GM19043 (cell line): ENCODE measurements at regions not wholly inside any gene's neighbourhood (a gene's known extent, or its start where the extent isn't known, plus 50 kb on each side); places are given as distances from the start of the nearest gene placed in this dataset.

Experiments
- ATAC-seq: cut with Tn5 transposase; IDR thresholded peaks from one replicate; pipeline ENCODE4 v1.9.1; 2021; ENCODE audit warnings: low read depth; ENCODE audit not compliant: unreplicated experiment

DNA sequence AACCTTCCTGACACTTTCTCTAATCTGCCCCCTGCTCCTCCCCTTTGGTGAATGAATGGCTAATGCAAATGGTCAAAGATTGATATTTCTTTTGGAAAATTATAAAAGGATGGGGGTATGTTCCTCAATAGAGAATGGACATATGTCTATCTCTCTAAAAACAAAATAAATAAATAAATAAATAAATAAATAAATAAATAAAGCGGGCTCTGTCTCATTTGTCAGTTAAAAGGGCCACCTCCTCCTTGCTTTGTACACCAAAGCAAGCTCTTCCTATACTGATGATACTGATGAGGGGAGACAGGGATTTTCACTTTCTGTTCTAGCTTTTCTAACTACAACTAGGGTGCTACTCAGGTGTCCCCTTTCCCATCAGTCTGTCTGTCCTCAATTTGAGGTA is 135.5 kb upstream of the SPACA1 start:
- ATAC-seq: no peak

DNA sequence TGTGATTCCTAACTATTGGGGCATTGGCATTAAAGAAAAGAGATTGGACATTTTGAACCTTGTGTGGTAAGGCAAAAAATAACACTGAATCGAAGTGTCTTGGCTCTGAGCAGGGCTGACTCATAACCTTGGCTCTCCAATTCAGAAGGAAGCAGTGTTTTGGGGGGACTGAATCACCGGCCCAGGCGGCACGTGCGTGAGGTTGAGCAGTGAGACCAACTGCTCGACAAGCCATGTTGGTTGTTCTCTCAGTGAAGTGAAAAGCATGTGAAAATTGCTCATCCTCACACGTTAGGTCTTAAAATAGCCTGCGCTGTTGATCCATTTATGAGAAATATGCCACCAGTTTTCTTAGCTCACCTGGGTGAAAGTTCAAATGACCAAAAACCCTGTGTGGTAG is 137.8 kb upstream of the SPACA1 start:
- no peak for ATAC-seq

DNA sequence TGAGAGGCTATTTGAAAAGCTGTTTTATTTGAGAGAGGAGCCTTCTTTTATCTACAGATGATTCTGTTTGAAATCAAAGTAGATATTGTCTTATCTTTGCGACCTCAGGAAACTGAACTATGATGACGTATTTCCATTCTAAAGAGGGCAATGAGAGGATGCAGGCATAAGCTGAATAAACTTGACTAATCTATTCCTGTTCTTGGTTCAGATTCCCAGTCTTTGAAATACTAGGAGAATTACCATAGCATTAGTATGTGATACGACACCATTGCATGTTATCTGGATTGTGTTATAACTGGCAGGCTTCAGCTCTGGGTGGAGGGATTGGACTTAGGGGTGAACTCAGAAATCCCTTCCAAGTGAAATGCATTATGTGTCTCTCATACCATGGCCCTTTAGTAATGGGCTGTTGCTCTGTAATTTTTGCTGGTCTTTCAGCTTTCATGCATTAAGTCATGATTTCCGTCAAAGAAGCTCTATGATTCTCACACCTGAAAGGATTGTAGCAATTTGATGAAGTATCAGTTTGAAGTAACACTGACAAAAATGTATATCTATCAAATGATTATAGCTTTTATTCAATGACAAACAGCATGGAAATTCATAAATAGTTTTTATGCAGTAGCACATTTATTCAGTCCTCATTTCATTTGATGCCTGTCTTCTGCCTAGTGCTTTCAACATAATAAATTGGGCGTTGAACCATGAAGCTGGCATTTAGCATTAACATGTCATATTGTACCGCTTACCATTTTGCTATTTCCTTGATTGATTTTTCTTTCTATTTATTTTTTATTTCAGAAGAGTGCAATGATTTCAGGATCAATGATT is 138.4 kb upstream of the SPACA1 start:
- no peak for ATAC-seq

DNA sequence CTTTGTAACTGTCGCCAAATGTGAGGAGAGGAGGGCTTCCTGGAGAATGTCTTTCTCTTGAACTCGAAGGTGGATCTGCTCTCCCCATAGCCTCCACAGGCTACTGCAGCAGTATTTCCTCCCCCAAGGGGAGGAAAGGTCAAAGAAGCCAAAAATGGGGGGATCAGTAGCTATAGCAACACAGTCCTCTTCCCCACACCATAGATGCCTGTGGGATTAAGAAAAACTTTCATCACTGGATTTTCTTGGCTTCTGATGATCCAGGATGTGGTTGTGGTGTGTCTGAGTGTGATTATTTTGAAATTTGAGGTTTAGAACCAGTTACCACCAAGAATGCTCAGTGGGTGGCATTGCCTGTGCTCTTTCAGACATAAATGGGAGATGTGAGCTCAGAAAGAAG is 140.1 kb upstream of the SPACA1 start:
- peak; percentile 49 for ATAC-seq

DNA sequence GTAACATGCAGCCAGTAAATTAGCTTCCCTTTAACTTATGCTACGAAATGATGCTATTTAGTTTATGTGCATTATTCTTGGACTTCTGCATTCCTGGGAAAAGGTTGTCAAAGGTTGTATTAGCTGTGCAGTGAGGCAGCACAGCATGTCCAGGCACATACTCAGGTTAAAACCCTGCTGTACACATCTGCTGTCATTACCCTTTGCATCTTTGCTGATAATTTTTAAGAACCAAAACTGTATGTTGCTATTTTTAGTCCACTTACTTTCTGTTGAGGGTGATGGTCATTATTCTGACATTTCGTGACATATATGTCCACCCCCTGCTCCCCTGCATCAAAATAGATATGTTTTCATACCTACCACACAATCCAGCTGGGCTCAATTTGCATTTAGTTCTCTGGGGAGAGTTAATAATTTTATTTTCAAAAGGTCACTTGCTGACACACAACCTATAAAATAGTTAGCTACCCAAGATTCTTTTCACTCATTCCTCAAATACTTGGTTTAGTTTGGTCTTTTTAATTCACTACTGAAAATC is 142.5 kb upstream of the SPACA1 start:
- peak; percentile 85 for ATAC-seq

DNA sequence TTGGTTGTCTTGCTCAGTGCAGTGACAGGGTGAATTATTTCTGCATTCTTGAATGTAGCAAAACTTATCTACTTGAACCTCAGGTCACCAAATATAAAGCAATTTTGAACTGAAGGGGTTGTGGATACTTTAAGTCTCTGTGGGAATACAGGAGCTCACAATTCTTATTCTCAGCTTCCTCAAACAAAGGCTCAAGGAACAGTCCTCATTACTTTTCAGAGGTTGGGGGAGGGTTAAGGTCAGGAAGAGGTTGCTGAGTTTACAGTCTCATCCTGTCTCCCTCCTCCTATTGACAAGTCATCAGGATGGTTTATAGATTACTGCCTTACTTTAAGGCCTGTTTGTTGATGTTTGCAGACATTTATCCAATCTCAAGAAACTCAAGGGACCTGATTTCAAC is 143.6 kb upstream of the SPACA1 start:
- ATAC-seq: no peak

DNA sequence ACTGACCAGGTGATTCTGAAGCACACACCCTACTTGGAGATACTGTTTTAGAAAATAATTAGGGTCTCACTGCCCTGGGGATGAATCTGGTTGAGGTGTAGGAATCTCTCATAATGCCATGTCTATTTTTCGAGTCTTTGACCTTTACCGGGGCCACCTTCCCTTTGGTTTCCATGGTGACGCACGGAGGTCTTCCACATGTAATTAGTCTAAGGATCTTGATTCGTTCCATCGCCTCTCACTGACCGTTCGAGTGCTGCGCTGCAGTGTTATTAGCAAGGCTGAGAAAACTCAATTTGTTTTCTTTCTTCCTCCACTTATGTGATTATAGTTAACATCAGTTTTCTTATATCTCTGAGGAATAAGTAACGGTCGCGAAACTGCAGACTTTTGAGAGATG is 144.3 kb upstream of the SPACA1 start:
- no peak for ATAC-seq

DNA sequence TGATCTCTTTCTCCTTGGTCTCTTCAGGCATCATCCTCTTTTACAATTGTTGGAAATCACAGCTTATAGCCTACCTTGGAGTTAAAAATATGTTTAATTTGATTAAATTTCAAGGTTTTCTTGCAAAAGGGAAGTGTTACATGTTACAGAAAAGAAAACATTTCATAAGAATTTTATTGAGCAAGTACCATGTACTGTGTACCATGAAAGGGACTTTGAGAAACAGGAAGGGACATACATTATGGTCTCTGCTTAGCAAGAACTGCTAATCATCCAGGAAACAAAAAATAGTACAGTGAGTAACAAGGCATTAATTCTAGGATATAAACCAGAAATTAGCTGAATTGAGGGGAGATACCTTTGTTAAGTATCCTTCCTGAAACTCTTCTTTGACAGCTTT is 145.3 kb upstream of the SPACA1 start:
- ATAC-seq: no peak

DNA sequence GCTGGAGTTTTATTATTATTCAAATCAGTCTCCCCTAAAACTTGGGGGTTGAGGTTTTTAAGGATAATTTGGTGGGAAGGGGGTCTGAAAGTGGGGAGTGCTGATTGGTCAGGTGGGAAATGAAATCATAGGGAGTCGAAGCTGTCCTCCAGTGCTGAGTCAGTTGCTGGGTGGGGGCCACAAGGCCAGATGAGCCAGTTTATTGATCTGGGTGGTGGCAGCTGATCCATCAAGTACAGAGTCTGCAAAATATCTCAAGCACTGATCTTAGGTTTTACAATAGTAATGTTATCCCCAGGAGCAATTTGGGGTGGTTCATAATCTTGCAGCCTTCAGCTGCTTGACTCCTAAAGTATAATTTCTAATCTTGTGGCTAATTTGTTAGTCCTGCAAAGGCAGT is 146.0 kb upstream of the SPACA1 start:
- no peak for ATAC-seq

DNA sequence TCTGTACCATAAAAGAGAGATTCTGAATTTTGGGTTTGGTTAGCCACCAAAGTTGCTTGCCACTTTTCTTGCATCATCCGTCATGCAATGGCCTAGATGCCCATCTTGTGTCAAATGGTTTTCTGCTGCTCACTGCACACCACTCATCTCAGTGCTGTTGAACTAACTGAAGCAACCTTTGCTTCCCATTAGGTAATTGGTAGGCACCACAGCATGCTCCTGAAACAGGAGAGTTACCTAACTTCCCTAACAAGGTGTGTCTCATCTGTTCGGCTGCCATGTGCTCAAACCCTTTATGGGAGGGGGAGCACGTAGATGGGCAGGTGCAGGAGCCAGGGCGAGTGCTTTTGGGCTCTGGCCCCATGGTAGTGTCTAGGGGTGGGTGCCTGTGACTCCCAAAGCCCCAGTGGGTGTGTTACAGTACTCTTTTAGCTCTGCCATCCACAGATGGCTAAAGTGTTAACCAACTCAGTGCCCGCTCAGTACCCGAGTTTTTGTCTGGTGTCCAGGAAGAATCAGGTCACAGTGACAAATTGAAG is 147.4 kb upstream of the SPACA1 start:
- ATAC-seq: no peak

DNA sequence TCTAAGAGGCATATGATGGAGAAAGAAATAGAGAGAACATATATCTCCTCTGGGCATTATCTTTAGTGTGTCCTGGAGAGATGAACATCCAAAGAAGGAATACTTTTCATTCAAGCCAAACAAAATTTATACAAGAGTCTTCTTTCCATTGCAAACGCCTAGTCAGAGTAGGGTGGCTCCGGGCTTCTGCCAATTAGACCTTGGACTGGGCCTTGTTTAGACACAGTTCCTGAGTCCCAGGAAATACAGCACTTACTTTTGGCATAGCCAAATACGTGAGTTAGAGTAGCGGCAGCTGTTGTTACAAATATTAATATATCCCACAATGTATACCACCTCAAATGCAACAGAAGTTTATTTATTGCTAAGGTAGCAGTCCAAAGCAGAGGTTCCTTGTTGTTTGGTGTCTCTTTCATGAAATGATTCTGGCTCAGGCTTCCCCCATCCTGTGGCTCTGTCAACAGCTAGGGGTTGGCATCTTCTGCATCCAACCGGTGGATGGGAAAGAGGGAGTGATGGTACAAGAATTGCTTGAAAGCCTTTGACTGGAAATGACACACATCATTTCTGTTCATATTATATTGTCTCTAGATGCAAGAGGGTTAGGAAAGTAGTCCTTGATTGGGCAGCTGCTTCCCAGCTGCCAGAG is 148.0 kb upstream of the SPACA1 start:
- no peak for ATAC-seq

DNA sequence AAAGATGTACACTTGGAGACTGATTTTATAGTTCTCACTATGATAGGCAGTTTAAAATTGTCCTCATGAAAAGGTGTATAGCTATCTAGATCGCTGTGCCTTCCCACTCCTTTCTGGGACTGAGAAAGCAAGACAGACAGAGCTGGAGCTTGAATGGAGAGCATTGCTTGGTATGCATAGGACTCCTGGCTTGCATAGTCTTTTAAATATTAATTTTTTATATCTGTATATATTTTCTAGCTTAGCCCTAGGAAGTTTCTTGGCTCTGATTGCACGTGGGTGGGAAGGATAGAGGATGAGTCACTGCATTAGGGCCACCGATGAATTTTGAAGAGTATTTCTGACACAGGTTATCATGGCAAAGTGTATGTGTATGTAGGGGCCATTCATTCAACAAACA is 150.0 kb upstream of the SPACA1 start:
- ATAC-seq: no peak

DNA sequence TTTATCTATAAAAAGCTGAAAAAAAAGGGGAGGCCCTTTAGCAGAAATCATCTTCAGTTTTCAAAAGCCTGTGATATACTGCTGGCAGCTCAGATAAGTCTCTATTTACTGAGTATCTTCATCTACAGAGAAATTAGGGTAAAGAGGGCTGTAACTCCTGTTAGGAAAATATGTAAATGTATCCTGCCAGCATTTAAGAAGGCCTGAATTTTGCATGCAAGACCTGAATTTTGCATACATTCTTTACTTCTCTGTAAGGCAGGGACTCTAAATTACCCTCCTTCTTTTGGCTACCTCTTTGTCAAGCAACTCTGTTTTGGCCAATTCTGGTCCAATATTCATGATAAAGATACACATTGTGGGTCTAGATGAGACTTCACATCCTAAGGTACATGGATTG is 150.6 kb upstream of the SPACA1 start:
- no peak for ATAC-seq

DNA sequence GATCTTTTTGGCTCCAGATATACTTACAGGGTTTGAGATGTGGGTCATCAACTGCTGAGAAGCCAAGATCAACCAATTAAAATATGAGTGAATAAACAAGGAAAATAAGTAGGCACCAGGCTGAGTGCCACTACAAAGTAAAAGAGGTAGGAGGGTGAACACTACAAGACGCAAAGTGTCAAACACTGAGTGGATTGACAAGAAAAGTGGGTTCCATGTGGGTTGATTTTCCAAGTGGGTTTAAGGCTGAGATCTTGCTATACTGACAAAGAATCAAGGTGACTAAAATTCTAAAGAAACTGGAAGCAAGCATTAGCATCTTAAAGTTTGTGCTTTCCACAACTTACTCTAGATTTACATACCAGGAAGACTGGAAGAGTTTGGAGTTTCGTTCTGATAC is 160.4 kb upstream of the SPACA1 start:
- no peak for ATAC-seq

DNA sequence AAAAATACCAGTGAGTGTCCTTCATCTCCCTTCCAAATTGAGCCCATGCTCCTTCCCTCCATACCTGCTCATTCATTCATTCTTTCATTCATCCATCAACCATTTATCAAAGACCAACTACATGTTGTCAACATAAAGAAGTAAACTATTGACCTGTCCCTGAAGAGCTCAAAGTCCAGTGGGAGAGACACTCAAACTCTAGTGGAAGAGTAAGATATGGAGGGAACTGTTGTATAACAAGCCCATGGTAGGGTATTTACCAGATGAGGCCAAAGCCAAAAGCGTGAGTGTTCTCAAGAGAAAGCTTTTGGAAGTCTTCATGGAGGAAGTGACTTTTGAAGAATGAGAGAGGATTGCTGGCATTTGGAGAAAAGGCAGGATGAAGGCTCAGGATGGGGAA is 163.4 kb upstream of the SPACA1 start:
- ATAC-seq: no peak

DNA sequence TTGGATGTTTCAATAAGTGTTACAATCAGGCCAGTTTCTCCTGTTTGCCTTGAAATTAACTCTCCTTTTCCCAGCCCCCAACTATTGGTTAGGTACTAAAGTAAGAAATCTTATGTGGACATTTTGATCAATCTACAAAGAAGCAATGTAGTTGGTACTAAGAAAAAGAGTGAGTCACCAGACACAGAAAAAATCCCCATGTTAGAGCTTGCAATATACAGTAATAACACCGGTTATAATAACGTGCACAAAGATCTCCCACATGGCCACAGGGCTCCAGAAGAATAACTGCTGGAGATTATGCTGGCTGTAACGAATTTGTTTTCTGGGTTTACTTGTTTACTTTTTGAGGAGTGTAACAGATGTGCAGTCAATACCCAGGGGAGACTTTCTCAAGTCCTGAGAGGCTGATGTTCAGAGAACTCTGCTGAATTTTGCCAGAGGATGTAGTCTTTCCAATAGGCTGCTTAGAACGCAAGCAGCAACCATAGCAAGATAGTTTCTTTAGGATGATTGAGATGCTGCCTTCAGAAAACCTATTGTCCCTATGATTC is 166.2 kb upstream of the SPACA1 start:
- ATAC-seq: no peak

DNA sequence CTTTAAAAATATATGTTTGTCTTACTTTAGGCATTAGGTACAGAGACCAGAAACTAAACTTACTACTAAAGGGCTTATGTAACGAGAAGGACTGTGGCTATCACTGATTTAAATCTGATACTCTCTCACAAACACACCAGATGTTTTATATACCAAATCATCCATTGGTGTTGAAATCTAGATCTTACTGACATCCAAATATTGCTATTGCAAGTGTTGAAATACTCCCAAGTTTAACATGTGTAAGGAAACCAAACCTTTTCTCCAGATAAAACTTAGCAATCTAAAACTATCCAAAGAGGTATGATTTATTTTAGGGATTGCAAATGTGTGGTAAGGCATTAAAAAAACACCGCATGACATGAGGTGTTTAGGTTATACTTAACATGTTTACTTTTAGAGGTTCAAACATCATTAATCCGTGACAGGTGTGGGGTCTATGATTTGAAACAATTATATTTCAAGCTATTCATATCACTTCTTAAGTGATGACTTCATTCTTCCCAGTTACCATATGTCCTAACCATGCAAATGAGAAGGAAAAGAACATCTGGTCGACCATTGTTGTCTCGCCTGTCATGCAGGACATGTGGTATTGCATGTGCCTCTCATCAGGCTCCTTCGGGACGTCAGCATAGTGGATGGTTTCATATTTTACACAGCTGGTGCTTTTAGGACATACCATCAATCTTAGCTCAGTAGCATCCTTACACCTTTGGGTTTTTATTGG is 168.3 kb upstream of the SPACA1 start:
- peak; percentile 55 for ATAC-seq

DNA sequence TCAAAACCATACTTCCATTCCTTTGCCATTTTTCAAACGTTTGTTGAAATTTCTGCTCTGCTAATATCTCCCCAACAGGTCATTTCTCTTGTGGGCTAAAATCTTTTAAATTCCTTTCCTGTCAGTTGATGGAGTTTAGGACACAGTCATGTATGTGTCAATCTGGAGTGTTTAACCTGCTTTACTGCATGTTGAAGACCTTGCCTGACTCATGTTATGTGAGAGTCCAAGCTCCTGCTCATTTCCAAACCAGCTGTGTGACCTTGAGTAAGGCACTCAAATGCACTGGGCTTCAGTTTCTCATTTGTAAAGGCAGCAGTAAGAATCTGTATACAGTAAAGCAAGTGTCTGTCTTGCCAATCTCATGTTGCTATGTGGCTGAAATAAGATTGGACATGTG is 171.9 kb upstream of the SPACA1 start:
- no peak for ATAC-seq

DNA sequence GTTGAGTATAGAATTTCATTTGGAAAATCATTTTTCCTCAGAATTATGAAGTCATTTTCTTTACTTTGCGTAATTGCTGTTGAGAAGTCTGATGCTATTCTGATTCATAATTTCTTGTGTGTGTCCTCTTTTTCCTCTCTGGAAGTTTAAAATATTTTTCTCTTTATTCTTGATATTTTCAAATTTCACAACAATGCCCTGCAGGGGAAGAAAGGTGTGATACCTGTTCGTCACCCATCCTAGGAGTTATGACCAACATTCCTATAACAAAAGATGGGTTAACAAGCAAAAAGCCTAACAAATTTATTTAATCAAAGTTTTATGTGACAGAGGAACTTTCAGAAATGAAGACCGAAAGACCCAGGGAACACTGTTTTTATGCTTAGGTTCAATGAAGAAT is 171.5 kb upstream of the AKIRIN2 start:
- ATAC-seq: no peak

DNA sequence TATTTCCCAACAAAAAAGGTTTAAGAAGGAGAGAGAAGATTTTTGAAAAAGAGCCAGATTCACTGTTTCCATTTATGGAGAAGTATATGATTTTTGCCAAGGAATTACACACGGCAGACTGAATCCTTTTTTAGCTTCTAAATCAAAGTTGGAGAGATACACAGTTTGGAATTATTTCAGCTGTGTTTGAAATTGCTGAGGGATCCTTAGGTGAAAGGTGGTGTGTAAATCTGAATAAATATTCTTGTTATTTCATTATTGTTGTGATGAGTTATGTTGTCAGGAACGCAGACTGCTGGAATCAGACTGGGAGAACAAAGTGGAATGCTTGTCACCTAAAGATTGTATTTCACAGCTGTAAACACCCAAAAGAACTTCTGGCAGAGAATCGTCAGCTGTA is 168.5 kb upstream of the AKIRIN2 start:
- no peak for ATAC-seq
